ENCODE measurements at regions not wholly inside any gene's neighbourhood (a gene's known extent, or its start where the extent isn't known, plus 50 kb on each side); places are given as distances from the start of the nearest gene placed in this dataset.

- Histone ChIP-seq H2BK120ac (ENCODE audit: low read depth, low read length, poor library complexity, severe bottlenecking) (no peak overlapping the region), H3K56ac (ENCODE audit: insufficient read length, low read depth, low read length) (no peak overlapping the region), H2BK12ac (ENCODE audit: insufficient read length, low read depth, low read length) (no peak overlapping the region), H3K4ac (ENCODE audit: low read depth, low read length) (no peak overlapping the region), H4K8ac (replicated peaks; ENCODE audit: insufficient read length, low read depth, low read length) (no peak overlapping the region), H3K23ac (ENCODE audit: insufficient read length, low read depth, low read length) (no peak overlapping the region), H2BK20ac (ENCODE audit: low read depth, low read length, poor library complexity, severe bottlenecking) (no peak overlapping the region), H3K27ac (ENCODE audit: insufficient read length, low read depth, low read length) (no peak overlapping the region), H3K9ac (ENCODE audit: extremely low read depth, insufficient read length, low read length) (no peak overlapping the region), H4K20me1 (ENCODE audit: control insufficient read depth, insufficient read depth, insufficient read length) (no peaks in the 10 kb centered on the region), H2AK5ac (ENCODE audit: insufficient read length, low read length) (no peak overlapping the region), H4K5ac (ENCODE audit: insufficient read length, low read depth, low read length) (no peak overlapping the region), H3K27me3 (ENCODE audit: insufficient read depth, low read length) (no peaks in the 10 kb centered on the region), H3K9me3 (ENCODE audit: control insufficient read depth, low read depth, low read length) (no peaks in the 10 kb centered on the region), H2BK5ac (ENCODE audit: insufficient read length, low read length) (no peak overlapping the region), H3K79me1 (ENCODE audit: insufficient read depth, low read depth, low read length, poor library complexity, severe bottlenecking) (peaks cover 4% of the 10 kb centered on the region), H4K91ac (ENCODE audit: insufficient read length, low read depth, low read length) (no peak overlapping the region), H3K23me2 (ENCODE audit: insufficient read length, low read depth, low read length, poor library complexity, severe bottlenecking) (no peaks in the 10 kb centered on the region), H2AFZ (ENCODE audit: low read length) (no peak overlapping the region), H3T11ph (ENCODE audit: low read length) (no peak overlapping the region), H3K4me1 (ENCODE audit: insufficient read depth, low read length) (peaks cover 15% of the 10 kb centered on the region; the same call in 1 of the 2 replicates), H3K4me2 (ENCODE audit: insufficient read depth, insufficient read length, low read length) (no peak overlapping the region), H3K18ac (ENCODE audit: insufficient read length, low read depth, low read length) (no peak overlapping the region), H2BK15ac (ENCODE audit: low read depth, low read length) (no peak overlapping the region), H3K79me2 (ENCODE audit: insufficient read depth, low read length) (no peaks in the 10 kb centered on the region; the same call in 1 of the 2 replicates), H3K14ac (ENCODE audit: insufficient read depth, low read length) (no peak overlapping the region)
- no peak overlapping the region for H3K4me3 Mint-ChIP-seq
- no peaks in the 10 kb centered on the region for H3K27me3 Mint-ChIP-seq (ENCODE audit: low read depth)
- peaks cover 27 to 42% (median 27%) of the 10 kb centered on the region in 3 experiments for H3K36me3 Mint-ChIP-seq (ENCODE audit: insufficient read depth in 1 of 3, low read depth in 3 of 3)
- H3K27ac Mint-ChIP-seq = no peak overlapping the region
- no peak for TF ChIP-seq CTCF (conservative IDR thresholded peaks at IDR 0.05)
- peaks cover 25 to 30% of the 10 kb centered on the region in 2 experiments for H3K9me3 Mint-ChIP-seq
- H3K4me1 Mint-ChIP-seq = peaks cover 61 to 62% of the 10 kb centered on the region in 2 experiments
- DNase-seq = no peak
Measured at GRCh38 chr6:56718236-56718635, 75.5 kb upstream of the DST start.
